Endothelial cell (in vitro differentiated cells): ENCODE measurements at regions not wholly inside any gene's neighbourhood (a gene's known extent, or its start where the extent isn't known, plus 50 kb on each side); places are given as distances from the start of the nearest gene placed in this dataset.

Source experiments
- DNase-seq: peaks from one replicate; pipeline ENCODE4 v3.0.0; 2021; ENCODE audit warnings: low spot score
- H3K27ac Mint-ChIP-seq: one replicate; pipeline ENCODE4 v1.8.0; 2021; ENCODE audit warnings: mixed read lengths, inconsistent platforms; ENCODE audit not compliant: unreplicated experiment
- H3K27me3 Mint-ChIP-seq: one replicate; pipeline ENCODE4 v1.8.0; 2021; ENCODE audit warnings: mild to moderate bottlenecking, moderate library complexity, mixed read lengths, inconsistent platforms; ENCODE audit not compliant: unreplicated experiment
- H3K36me3 Mint-ChIP-seq: one replicate; pipeline ENCODE4 v1.8.0; 2021; ENCODE audit warnings: mild to moderate bottlenecking, low read depth, mixed read lengths, inconsistent platforms; ENCODE audit not compliant: unreplicated experiment
- H3K4me1 Mint-ChIP-seq: one replicate; pipeline ENCODE4 v1.8.0; 2021; ENCODE audit warnings: mild to moderate bottlenecking, mixed read lengths, inconsistent platforms; ENCODE audit not compliant: unreplicated experiment
- H3K4me3 Mint-ChIP-seq: one replicate; pipeline ENCODE4 v1.8.0; 2021; ENCODE audit warnings: mild to moderate bottlenecking, mixed read lengths, inconsistent platforms; ENCODE audit not compliant: unreplicated experiment
- H3K9me3 Mint-ChIP-seq: one replicate; pipeline ENCODE4 v1.8.0; 2021; ENCODE audit warnings: mixed read lengths, inconsistent platforms; ENCODE audit not compliant: unreplicated experiment
- CTCF ChIP-seq: fragments of 200-600 bp; sonication (generic); IDR thresholded peaks from one replicate; pipeline ENCODE4 v1.5.0; 2021; ENCODE audit warnings: antibody characterized with exemption; ENCODE audit not compliant: unreplicated experiment

- no peak overlapping the region for H3K4me3 Mint-ChIP-seq
Observed at GRCh38 chr6:40965046-40965445, 74.0 kb downstream of the UNC5CL start.

GRCh38 chr6:40963019-40963418 lies 76.0 kb downstream of the UNC5CL start:
- peaks cover 7% of the 10 kb centered on the region for H3K4me1 Mint-ChIP-seq
- no peaks in the 10 kb centered on the region for H3K9me3 Mint-ChIP-seq
- no peak for TF ChIP-seq CTCF
- no peaks in the 10 kb centered on the region for H3K36me3 Mint-ChIP-seq
- peaks cover 1% of the 10 kb centered on the region for H3K27me3 Mint-ChIP-seq
- DNase-seq = no peak
- no peak overlapping the region for H3K4me3 Mint-ChIP-seq
- H3K27ac Mint-ChIP-seq = no peak overlapping the region

More at GRCh38 chr6:40965046-40965445, 74.0 kb downstream of the UNC5CL start:
- Mint-ChIP-seq H3K9me3 (no peaks in the 10 kb centered on the region), H3K4me1 (peaks cover 7% of the 10 kb centered on the region), H3K27ac (no peak overlapping the region), H3K36me3 (no peaks in the 10 kb centered on the region), H3K27me3 (peaks cover 1% of the 10 kb centered on the region)
- no peak for TF ChIP-seq CTCF
- no peak for DNase-seq

- no peak overlapping the region for H3K27ac Mint-ChIP-seq
- H3K36me3 Mint-ChIP-seq = no peaks in the 10 kb centered on the region
Observed at GRCh38 chr6:40962241-40962640, 76.8 kb downstream of the UNC5CL start.

GRCh38 chr6:40961831-40962230 lies 77.2 kb downstream of the UNC5CL start:
- Mint-ChIP-seq H3K9me3 (no peaks in the 10 kb centered on the region), H3K36me3 (no peaks in the 10 kb centered on the region), H3K4me3 (no peak overlapping the region), H3K27me3 (no peaks in the 10 kb centered on the region), H3K27ac (no peak overlapping the region), H3K4me1 (peaks cover 7% of the 10 kb centered on the region)
- DNase-seq = no peak
- TF ChIP-seq CTCF = no peak

More at GRCh38 chr6:40962241-40962640, 76.8 kb downstream of the UNC5CL start:
- no peak for DNase-seq
- no peak for TF ChIP-seq CTCF
- no peak overlapping the region for H3K4me3 Mint-ChIP-seq
- no peaks in the 10 kb centered on the region for H3K9me3 Mint-ChIP-seq
- peaks cover 7% of the 10 kb centered on the region for H3K4me1 Mint-ChIP-seq
- no peaks in the 10 kb centered on the region for H3K27me3 Mint-ChIP-seq

- H3K27ac Mint-ChIP-seq = no peak overlapping the region
- no peak for DNase-seq
Observed at GRCh38 chr6:40960742-40961430, 78.1 kb downstream of the UNC5CL start.

More at GRCh38 chr6:40960742-40961430, 78.1 kb downstream of the UNC5CL start:
- Mint-ChIP-seq H3K9me3 (no peaks in the 10 kb centered on the region), H3K27me3 (peaks cover 1% of the 10 kb centered on the region), H3K36me3 (no peaks in the 10 kb centered on the region), H3K4me3 (no peak overlapping the region), H3K4me1 (peaks cover 7% of the 10 kb centered on the region)
- no peak for TF ChIP-seq CTCF
